Body of pancreas (tissue), 4 donors: ENCODE measurements at regions not wholly inside any gene's neighbourhood (a gene's known extent, or its start where the extent isn't known, plus 50 kb on each side); places are given as distances from the start of the nearest gene placed in this dataset.

Source experiments
- POLR2A ChIP-seq, 3 donors: fragments of 450-650 bp; IDR thresholded peaks; one replicate each; pipeline ENCODE4 v1.6.1; 2016; ENCODE audit warnings: antibody characterized with exemption in 3 of 3, mild to moderate bottlenecking in 2 of 3
- TF ChIP-seq, protein P1 (sequence below), 7 experiments: fragments of 450-650 bp in 4 of 7; fragments of 200-600 bp in 3 of 7; sonication (generic) in 3 of 7; IDR thresholded peaks; one replicate each; pipeline ENCODE4 v1.5.1; 2016 to 2019; ENCODE audit warnings: antibody characterized with exemption in 7 of 7

DNA sequence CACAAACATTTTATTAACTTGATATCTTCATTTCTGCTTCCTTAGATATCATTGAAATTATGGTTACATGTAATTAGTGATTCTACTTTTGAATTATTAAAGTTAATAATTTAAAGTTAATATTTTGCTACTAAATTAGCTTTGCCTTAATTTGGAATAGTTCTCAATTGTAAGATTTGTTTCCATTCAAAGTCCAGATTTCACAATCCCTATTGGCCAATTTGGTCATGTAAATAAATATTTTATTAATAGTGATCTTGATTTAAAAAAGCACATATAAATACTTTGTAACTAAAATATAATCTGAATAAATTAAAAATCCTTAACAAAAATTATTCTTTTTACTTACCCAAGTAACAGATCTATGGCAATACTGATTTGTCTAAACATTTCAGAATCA lies 1558.6 kb downstream of the NCAM2 start:
- TF ChIP-seq, protein P1, sequence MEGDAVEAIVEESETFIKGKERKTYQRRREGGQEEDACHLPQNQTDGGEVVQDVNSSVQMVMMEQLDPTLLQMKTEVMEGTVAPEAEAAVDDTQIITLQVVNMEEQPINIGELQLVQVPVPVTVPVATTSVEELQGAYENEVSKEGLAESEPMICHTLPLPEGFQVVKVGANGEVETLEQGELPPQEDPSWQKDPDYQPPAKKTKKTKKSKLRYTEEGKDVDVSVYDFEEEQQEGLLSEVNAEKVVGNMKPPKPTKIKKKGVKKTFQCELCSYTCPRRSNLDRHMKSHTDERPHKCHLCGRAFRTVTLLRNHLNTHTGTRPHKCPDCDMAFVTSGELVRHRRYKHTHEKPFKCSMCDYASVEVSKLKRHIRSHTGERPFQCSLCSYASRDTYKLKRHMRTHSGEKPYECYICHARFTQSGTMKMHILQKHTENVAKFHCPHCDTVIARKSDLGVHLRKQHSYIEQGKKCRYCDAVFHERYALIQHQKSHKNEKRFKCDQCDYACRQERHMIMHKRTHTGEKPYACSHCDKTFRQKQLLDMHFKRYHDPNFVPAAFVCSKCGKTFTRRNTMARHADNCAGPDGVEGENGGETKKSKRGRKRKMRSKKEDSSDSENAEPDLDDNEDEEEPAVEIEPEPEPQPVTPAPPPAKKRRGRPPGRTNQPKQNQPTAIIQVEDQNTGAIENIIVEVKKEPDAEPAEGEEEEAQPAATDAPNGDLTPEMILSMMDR (IDR thresholded peaks at IDR 0.05) = no peak
- TF ChIP-seq POLR2A (IDR thresholded peaks at IDR 0.05) = no peak
